Activated CD4-positive, alpha-beta T cell treated with anti-CD3 and anti-CD28 coated beads, Interleukin-2, Interleukin-4, amounts not matched to agents 100 ng/mL and 50 ng/mL, durations not matched to agents 16 hours and 8 hours (primary cell): ENCODE measurements at regions not wholly inside any gene's neighbourhood (a gene's known extent, or its start where the extent isn't known, plus 50 kb on each side); places are given as distances from the start of the nearest gene placed in this dataset.
A peak's percentile ranks its signal among the peaks of the same experiment; 100 is the strongest.
"Not testable (repeated sequence)": the region's sequence is repeated elsewhere in the genome, so short reads cannot be mapped to it uniquely, and the experiment has no call there.

ENCODE experiments used
- DNase-seq: peaks from one replicate; pipeline ENCODE4 v3.0.0-alpha.2; 2020; ENCODE audit warnings: low spot score

DNA sequence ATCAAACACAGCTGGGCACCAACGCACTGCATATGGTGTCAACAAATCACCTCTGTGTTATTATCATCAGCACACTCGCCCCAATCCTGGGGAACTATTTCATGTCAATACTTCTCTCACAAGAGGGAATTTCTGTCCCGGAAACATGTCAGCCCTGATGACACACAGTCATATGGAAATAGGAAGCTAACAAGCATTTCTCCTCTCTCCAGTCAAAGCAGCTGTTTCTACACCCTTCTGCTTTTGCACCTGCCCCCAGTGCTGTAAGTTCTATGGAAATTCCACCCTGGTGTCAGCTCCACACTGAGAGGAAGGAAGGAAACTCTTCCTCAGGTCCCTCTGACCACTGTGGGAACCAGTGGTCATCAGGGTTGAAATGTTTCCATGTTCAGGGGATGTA is 447.6 kb upstream of the ID2 start:
- DNase-seq: no peak

DNA sequence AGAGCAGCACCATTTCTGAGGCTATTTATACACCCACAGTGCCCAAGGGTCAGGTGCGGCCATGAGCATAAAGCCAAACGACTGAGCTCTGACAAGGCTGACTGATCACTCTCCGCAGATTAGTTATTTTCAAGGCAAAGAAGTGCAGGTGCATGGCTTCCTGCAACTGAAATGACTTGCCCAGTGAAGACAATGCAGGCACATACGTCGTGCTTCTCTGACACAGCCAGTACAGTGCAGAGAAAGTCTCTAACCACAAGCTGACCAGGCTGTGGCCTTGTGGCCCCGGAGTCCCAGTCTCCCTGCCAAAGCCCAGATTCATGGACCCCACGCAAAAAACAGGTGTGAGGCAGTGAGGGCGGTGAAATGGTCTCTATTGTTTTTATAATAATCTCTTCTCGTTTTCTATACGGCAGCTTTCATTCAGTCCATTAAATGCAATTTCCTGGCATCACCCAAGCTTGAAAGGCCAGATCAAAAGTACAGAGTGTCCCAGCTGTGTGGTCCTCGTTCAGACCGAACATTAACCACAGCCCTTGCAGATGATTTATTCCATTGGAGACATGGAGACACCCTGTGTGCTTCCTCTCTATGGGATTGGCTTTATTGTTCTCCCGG is 447.0 kb upstream of the ID2 start:
- no peak for DNase-seq

GRCh38 chr2:8235419-8235818 is 446.4 kb upstream of the ID2 start:
- DNase-seq: no peak

- no peak for DNase-seq
These were observed 445.5 kb upstream of the ID2 start for GRCh38 chr2:8236391-8236790.

DNA sequence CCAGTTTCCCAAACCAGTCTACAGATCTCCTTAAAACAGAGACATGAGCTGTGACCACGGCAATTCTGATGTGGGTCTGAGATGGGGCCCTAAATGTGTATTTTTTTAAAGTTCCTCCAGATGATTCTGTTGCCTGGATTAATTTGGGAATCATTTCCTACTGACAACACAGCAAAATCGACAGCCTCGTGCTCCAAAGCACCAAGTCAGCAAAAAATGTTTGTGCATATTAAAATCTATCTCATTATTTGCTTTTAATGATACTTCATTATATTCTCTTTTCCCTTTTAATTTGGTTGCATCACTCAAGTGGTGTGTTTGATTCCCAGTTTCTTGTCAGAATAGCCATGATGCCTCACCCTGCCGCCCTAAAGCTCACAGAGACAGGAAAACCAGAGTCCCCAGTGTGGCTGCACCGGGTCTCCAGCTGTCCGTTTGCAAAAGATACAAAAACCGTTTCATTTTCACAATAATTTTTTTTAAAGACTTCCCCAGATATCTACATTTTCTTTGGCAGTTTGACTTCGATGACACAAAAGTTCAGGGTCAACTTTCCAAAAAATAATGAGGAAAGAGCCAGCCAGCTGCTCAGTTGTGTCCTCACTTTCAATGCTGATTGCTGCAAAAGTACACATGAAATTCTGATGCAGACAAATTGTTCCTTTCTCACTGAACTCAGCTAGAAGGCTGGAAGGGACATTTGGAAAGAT is 443.2 kb upstream of the ID2 start:
- DNase-seq: no peak

DNA sequence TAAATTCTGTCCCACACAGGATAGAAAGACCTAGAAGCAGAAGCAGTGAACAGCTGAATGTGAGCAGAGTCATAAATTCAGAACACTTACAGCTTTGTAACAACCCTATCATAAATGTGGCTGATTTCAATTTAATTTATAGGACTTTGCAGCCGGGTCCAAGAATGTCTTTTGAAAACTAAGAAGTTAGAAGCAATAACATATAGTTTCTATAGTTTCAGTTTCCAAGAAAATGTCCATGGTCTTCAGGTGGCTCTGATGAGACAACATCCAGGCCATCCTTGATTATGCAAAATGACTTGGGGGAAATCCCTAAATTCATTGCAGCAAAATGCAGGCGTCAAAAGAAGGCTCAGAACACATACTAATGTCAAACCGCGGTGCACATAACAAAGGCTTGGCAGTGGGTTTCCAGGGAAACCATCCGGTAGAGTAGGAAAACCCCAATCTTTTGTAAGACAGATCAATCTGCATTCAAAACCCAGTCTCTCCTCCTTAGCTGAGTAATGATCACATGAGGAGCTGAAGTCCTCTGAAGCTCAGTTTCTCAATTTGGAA is 442.2 kb upstream of the ID2 start:
- DNase-seq: peak; percentile 65

DNA sequence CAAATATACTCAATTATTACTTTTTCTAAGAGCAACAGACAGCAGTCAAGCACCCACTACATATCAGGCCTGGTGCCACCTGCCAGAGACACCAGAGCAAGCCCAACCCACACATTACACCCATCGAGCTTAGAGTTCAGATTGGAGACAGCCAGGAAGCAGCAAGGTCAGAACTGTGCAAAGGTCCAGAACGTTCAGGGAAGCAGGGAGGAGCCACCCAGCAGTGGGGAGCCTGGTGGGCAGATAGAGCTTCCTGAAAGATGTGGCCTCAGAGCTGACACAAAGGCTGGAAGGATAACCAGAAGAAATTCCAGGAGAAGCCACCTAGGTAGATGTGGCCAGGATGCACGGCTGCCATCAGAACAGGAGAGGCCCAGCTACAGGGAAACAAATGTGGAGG is 440.5 kb upstream of the ID2 start:
- DNase-seq: no peak

DNA sequence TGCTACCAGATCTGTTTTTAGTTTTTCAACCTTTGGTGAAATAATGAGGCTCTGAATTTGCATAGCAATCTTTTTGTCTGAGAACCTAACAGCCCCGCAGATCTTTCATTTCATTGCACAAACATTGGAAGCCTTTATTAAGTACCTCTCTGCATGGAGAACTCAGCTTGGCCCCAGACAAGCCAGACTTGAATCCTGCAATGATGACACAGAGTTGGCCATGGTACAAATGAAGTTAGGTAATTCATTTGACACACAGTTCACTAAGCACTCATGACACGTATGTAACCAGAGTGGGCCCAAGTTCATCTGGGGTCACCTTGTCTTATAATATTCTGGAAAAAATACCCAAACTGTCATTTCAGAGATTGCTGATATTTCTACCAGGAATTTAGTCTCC is 439.1 kb upstream of the ID2 start:
- DNase-seq: no peak

GRCh38 chr2:8243748-8244400 is 438.0 kb upstream of the ID2 start:
- DNase-seq: no peak

GRCh38 chr2:8244639-8245038 is 437.2 kb upstream of the ID2 start:
- no peak for DNase-seq

GRCh38 chr2:8246137-8246536 is 435.7 kb upstream of the ID2 start:
- no peak for DNase-seq

GRCh38 chr2:8247905-8248622 is 433.8 kb upstream of the ID2 start:
- no peak for DNase-seq

- no peak for DNase-seq
These were observed 433.3 kb upstream of the ID2 start for GRCh38 chr2:8248623-8248957.

DNA sequence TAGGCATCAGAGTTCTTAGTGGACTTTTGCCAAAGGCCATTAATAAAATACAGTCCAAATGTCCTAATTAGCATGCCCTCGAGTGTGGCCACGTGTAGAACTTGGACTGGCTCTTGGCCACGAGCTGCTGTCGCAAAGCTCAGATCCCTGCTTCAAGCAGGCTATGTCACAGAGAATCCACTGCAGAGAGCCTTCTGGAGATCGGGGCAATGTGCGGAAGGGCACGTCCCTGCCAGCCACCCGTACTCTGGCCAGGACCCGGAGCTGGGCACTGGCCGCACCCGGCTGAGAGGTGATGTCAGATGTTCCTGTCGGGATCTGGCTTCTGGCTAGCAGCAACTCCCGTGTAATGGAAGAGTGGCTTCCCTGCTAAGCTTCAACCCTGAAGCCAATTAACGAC is 432.7 kb upstream of the ID2 start:
- no peak for DNase-seq

- no peak for DNase-seq
These were observed 432.1 kb upstream of the ID2 start for GRCh38 chr2:8249769-8250168.

- not testable (repeated sequence) for DNase-seq
These were observed 431.6 kb upstream of the ID2 start for GRCh38 chr2:8250290-8250689.

DNA sequence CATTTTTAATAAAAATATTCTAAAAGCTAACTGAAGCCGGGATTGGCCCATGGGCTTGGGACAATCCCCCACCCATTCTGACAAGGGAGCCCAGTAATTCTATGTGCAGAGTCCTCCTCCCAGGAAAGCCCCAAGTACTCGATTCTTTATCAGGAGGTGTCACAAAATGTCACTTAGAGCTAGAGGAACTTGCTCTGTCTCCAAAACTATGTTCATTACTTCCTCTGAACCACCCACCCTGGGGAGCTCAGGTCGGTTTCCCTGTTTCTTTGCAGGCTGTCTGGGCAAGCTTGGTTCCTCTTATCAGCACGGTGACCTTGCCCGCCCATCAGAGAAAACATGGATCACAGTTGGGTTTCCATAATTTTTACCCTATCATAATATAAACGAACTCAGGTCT is 430.6 kb upstream of the ID2 start:
- DNase-seq: no peak

DNA sequence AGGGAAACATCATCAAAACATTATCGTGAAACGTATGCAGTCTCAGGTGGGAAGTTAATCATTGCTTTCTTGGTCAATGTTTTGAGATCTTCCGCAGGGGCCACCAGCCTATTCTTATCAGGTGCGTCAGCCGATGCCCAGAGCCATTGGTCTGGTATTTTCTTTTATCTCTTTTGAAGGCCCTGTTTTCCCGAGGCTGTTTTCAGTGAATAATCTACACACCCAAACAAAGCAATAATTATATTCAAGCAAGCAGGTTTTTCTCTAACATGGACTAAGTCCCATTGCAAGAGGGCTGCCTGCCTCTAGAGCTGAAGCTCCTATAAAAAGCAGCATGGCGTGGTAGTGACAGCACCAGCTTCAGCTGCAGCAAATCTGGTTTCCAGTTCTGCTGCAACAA is 430.0 kb upstream of the ID2 start:
- no peak for DNase-seq

DNA sequence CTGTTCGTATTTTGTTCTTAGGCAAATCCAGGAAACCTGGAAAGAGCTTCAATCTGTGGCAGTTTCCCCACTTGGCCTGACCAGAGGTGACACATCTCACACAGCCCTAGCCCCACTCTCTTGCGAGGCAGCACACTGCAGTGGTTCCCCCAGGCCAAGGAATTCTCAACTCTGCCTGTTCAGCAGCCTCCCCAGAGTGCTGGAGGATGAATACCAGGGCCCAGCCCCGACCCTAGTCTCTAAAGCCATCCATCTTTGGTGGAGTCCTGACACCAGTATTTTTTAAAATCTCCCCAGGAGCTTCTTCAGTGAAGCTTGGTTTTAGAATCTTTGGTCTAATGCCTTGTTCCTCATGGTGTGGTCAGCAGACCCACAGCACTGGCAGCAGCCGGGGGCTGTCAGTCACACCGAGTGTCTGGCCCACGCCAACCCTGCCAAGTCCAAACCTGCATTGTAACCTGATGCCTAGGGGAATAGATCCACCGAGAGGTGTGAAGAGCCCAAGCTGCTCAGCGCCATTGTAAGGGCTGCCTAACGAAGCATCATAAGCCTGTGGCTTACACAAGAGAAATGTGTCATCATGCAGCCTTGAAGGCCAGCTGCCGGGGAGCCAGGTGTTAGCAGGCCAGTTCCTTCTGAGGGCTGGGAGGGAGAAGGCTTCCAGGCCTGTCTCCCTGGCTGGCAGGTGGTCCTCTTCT is 428.7 kb upstream of the ID2 start:
- DNase-seq: no peak

GRCh38 chr2:8253781-8254180 is 428.1 kb upstream of the ID2 start:
- no peak for DNase-seq

- DNase-seq: not testable (repeated sequence)
These were observed 427.6 kb upstream of the ID2 start for GRCh38 chr2:8254214-8254613.

- no peak for DNase-seq
These were observed 426.9 kb upstream of the ID2 start for GRCh38 chr2:8254791-8255447.
